HL-60/S4 (cell line): ENCODE measurements at regions not wholly inside any gene's neighbourhood (a gene's known extent, or its start where the extent isn't known, plus 50 kb on each side); places are given as distances from the start of the nearest gene placed in this dataset.
"Not testable (repeated sequence)": the region's sequence is repeated elsewhere in the genome, so short reads cannot be mapped to it uniquely, and the experiment has no call there.

Experiments
- in situ Hi-C: fragments of 300-500 bp; cut with MboI; formaldehyde crosslinking; loops from 2 replicates; pipeline ENCODE4 v1.14.3; 2022; ENCODE audit warnings: low sequenced_read_pairs

DNA sequence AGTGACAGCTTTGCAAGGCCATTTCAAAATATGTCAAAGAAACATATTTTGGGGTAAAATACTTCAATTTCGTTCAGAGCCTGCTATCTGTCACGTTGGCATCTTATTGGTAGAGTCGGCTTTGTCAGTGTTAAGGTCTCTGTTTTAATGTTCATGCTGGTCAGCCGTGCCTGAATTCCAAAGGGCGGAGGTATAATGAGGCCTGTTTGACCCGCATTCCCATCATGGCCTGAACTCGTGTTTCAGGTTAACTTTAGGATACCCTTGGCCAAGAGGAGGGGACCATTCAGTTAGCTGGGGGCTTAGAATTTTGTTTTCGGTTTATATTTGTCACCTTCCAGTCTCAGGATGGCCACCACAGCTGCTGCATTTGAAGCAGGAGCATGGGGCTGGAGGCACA is 236.4 kb downstream of the NFATC2 start:
- in situ Hi-C loops = loop anchor here (5.0 kb wide), 1 partner anchor 319 kb away; no protein-coding TSS in a partner anchor

DNA sequence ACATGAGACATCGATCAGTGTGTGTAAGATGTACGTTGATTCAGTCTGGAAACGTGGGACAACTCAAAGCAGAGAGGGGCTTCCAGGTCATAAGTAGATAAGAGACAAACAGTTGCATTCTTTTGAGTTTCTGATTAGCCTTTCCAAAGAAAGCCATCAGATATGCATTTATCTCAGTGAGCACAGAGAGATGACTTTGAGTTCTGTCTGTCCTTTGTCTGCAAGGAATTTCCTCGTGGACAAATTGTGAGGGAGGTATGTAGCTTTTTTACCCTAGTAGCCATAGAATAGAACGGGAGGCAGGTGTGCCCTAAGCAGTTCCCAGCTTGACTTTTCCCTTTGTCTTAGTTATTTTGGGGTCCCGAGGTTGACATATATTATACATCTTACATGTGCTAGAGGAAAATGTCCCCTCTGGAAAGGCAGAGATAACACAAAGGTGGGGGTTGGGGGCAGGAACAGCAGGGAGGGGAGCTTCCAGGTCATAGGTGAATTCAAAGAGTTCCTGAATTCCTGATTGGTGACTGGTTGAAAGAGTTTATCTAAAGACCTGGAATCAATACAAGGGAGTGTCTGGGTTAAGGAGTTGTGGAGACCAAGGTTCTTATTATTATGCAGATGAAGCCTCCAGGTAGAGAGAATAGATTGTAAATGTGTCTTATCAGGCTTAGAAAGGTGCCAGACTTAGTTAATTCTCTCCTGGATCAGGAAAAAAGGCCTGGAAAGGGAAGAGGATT is 237.0 kb downstream of the NFATC2 start:
- in situ Hi-C loops = loop anchor here (5.0 kb wide), 1 partner anchor 318 kb away; no protein-coding TSS in a partner anchor

DNA sequence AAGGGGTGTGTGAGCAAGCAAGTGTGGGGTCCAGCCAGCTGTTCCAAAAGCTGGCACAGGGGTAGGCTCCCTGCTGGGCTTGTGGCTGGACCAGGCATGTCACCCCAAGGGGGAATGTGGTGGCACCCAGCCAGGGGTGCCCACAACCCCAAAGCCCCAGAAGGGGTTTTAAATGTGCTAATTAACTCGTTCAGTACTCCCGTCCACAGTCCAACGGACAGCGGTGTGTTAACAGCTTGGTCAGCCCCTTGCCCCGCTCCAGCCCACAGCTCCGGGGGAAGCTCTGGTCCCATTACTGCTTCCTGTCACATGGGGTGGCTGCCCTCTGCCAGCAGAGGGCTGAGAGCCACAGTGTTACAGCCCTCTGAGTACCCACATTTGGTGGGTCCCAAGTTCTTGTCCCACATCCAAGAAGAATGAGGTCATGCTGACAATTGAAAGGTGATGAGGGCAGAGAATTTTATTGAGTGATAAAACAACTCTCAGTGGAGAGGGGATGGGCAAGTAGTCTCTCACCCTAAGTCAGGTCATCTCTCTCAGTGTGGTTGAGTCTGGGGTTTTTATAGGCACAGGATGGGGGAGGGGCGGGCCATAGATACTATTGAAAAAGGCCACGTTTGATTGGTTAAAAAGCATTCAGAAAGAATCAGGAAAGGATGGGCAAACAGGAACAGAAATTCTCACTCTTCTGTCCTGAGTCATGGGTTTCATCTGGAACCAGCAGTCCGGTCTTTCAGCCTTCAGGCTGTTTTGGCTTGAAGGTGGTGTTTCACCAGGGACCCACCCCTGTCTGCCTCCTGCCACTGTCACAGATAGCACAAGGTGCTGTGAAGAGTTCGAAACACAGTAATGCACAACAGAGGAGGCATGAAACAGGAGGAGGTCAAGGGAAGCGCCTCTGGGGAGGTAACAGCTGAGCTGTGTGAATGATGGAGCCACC is 238.5 kb downstream of the NFATC2 start:
- in situ Hi-C loops = no loop called here

DNA sequence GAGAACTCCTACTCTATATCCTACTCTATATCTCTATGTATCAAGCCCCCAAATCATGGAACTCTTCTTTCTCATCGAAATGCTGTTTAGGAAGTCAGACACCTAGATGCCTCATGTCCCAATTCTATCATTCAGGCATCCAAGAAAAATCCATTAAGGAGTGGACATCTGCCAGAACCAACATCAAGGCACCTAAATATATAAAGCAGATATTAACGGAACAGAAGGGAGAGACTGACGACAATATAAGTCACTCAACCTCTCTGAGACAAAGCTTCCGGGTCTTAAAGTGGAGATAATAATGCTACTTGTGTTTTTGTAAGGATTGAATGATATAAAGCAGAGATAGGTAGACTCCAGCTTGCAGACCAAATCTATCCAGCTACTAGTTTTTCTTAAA is 241.5 kb downstream of the NFATC2 start:
- in situ Hi-C loops = no loop called here

DNA sequence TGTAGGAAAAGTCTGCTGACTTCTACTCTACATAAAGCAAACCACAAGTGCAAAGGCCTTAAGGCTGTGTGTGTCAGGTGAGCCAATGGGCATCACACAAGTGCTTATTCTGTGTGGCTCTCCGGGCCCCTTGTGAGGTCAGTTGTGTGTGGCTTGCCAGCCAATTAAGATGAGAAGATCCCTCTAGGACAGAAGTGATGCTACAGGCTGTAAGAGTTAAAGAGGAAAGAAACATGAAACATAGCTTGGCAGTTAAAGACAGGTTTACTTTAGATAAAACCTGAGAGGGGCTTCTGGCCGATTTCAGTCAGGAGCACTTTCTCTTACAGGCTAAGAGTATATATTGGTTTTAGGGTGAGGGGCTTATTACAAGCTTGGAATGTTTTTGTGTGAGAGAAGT is 242.4 kb downstream of the NFATC2 start:
- in situ Hi-C loops = no loop called here

DNA sequence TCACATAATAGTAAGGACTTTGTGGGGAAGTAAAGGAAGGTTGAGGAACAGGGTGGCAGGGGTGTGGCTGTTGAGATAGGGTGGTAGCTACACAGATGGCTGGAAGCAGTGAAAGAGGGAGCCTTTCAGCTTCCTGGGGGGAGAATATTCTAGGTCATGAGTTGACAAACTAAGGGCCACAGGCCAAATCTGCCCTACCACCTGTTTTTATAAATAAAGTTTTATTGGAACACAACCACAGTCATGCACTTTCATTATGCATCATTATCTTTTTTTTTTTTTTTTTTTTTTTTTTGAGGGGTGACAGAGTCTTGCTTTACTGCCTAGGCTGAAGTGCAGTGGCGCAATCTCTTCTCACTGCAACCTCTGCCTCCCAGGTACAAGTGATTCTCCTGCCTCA is 243.1 kb downstream of the NFATC2 start:
- in situ Hi-C loops = no loop called here

DNA sequence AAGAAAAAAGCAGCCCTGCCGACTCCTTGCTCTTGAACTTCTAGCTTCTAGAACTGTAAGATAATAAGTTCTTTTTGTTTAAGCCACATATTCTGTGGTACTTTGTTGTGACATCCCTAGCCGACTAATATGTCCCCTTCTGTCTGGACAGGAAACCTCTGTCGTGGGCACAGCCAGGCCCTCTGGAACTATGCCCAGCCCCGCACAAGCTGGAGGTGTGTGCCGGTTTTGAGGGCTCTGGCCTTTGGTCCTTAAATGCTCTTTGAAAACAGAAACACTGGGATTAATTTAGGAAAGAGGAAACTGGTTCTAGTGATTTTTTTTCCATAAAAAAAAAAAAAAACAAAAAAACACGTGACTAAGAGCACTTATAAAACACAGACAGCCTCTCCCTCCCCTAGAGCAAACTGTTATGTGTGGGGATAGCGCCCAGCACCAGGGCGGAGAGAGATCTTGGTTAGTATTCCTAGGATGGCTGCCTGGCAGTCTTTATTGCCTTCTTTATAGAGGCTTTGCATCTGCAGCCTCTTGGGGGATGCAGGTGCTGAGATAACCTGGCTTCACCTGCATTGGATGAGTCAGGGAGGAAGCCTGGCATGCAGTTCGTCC is 244.3 kb downstream of the NFATC2 start:
- in situ Hi-C loops = no loop called here

DNA sequence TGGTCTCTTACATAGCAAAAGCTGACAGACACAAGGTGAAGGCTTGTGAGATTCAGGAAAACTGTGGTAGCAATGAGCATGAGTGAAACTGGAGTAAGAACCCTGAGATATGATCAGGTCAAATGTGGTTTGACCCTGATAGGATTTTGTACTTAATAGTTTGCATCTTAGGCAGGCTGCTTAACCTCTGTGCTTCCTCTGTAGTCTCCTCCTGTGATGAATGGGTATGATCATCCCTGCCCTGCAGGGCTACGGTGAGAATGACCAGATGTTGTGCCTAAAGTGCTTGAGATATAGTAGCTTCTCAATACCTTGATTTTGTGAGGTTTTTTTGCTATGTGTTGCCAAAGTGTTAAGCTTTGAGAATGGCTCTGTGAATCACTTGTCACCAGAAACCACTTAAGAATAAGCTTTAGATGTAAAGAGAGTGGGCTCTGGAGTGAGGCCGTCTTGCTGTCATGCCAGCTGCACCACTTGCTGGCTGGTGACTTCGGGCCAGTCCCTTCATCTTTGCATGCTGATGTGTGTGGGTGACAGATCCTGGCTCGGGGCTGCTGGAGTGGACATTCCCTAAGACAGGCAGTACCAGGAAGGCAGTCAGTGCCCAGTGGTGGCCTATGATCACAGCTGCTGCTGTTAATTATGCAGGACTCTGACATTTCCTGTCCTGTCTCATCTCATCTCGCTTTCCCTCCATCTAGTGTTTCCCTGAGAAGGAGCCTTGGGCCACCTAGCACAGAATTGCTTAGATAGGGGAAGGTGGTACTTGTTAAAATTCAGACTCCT is 254.7 kb downstream of the NFATC2 start:
- in situ Hi-C loops = no loop called here

DNA sequence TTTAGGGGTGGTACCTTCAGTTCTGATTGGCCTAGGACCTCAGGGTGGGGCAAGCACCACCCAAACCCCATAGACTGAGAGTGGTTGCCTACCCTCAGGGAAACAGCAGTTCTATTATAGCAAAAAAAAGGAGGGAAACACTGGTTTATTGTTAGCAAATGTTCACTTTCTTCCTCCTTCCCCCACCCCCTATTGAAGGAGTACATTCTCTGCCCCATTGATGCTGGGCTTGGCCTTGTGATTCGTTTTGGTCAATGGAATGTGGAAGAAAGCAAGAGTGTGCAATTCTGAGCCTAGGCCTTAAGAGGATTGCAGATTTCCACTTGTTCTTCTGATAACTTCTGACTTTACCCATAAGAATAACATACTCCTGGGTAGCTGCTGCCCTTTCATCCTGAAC is 255.8 kb downstream of the NFATC2 start:
- in situ Hi-C loops = no loop called here

DNA sequence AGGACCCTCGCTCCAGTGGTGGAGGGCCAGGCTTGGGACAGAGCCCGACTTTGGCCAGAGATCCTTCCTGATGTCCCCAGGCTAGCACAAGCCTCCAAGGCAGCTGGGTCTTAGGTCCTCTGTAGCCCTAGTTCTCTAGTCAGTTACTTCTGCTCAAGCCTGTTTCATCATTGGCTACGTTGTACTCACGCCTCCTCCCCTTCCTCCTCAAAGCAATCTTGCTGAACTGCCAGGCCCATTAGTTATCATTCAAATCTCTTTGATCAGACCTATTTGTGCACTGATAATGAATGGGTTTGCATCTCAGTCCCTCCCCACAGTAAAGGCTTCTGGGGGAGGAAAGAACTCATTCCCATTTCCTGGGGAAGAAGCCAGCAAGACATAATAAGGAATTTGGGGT is 256.8 kb downstream of the NFATC2 start:
- in situ Hi-C loops = no loop called here

DNA sequence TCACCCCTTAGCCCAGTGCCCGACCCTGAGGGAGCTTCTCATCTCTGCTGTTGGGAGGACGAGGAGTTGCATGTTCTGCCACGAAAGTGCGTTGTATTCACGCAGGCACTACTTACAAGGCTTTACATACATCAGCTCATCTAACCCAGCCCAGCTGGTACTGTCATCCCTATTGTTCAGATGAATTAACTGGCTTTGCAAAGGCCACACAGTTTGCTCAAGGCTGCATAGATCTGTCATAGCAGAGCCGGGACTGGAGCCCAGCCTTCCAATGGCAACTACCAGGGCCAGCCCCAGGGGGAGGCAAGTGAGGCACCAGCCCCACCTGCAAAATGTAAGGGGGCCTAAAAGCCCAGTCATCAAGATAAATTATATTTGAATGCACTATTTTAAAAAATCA is 257.6 kb downstream of the NFATC2 start:
- in situ Hi-C loops = no loop called here

DNA sequence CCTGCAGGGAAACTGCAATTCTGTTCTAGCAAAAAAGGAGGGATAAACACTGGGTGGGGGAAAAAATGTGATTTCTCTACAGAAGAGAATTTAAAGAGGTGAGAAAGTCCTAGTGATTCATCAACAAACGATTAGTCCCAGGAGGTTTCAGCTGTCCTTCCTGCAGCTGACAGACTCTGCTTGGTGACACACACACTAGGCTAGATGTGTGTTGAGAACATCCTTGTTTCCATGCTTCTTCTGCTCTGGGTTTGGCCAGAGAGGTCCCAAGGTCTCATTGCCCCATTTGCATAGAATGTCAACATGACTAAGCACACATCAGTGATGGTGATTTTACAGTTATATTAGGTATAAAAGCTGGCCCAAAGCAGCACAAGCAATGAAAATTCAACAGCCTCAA is 258.3 kb downstream of the NFATC2 start:
- in situ Hi-C loops = no loop called here

DNA sequence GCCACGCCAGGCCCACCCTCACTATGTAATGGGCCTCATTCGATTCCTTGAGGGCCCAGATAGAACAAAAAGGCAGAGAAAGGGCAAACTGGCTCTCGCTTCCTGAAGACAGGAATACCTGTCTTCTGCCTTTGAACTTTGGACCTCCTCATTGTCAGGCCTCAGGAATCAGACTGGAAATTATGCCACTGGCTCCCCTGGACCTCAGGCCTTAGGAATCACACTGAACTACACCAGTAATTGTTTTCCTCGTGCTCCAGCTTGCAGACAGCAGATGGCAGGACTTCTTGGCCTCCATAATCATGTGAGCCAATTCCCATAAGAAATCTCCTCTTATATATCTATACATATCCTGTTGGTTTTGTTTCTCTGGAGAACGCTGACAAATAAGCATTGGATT is 258.6 kb upstream of the KCNG1 start:
- in situ Hi-C loops = no loop called here

DNA sequence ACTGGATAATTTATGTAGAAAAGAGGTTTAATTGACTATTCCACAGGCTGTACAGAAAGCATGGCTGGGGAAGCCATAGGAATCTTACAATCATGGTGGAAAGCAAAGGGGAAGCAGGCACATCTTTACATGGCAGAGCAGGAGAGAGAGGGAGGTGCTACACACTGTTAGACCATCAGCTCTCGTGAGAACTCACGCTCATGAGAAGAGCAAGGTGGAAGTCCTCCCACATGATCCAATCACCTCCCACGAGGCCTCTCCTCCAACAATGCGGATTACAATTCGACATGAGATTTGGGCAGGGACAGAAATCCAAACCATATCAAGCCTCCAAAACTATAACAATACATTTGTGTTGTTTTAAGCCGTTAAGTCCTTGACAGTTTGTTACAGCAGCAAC is 257.1 kb upstream of the KCNG1 start:
- in situ Hi-C loops = no loop called here

DNA sequence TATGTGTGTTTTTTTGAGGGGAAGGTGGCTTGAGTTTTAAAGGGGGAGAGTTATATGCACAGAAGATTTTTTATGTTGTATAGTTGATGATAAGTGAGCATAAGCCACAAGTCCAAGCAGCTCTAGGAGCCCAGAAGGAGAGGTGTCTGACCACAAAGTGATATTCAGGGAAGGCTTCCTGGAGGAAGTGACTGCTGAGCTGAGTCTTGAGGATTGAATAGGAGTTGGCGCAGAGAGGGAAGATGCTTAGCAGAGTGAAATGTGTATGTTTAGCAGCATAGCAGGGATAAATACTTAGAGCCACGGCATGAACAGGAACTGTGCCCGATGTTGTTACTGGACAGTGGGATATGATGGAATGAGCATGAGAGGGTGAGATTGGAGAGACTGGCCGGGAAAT is 255.1 kb upstream of the KCNG1 start:
- in situ Hi-C loops = no loop called here

DNA sequence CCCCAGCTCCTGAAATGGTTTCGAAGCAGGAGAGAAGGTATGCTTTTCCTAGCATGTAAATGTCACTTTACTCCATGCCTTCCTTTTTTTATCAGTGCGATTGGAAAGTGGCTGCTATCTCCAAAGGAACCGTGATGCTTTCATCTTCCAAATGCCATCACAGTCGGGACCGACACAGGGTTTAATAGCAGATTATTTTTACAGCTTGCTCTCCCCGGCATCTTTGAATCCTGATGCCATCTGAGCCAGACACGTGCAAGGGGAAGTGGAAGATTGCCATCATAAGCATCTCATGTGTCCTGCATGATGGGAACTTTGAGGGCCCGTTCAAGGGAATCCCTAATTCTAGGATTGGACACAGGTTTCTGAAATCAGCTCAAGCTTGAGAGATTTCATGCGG is 253.4 kb upstream of the KCNG1 start:
- in situ Hi-C loops = no loop called here

DNA sequence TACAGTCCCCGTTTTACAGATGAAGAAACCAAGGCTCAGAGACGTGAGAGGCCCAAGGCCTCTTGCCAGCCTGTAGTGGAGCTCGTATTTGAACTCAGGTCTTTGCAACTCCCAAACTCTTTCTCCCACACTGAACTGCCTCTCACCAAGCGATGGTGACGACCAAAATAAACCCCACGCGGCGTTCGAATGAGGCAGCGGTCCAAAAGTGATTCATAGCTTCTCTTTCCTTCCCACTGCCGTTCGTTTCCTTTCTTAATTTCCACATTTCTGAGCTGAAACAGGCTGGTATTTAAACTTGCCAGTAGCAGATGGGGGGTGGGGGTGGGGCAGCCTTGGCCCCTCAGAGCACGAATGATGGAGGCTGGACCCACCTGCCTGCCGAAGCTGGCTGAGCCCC is 252.9 kb upstream of the KCNG1 start:
- in situ Hi-C loops = no loop called here

DNA sequence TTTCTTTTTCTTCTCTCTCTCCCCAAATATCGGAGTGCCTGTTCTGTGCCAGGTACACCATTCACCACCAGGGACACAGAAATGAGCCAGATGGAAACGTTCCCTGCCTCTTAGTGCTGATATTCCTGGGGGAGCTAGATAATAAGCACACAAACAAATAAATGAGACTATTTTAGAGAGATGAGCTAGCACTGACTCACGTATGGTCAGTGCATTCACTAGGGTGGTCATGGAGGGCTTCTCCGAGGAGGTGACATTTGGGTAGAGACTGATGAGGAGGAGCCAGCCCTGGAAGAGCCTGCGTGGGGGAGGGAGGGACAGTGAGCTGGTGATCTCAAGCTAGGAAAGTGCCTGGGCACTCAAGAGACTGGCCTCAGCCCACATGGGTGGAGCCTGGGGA is 252.3 kb upstream of the KCNG1 start:
- in situ Hi-C loops = no loop called here

DNA sequence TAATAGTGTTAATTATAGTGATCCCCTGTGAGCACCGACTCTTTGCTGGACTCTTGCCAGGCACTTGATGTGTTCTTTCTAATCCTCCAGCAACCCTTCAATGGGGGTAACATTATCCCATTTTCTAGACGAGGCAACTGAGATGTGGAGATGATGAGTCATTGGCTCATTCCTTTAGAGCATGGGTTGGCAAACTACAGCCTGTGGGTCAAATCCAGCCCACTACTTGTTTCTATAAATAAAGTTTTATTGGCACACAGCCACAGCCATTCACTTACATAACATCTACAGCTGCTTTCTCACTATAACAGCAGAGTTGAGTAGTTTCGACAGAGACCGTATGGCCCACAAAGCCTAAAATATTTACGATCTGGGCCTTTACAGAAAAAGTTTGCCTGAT is 249.5 kb upstream of the KCNG1 start:
- in situ Hi-C loops = no loop called here

DNA sequence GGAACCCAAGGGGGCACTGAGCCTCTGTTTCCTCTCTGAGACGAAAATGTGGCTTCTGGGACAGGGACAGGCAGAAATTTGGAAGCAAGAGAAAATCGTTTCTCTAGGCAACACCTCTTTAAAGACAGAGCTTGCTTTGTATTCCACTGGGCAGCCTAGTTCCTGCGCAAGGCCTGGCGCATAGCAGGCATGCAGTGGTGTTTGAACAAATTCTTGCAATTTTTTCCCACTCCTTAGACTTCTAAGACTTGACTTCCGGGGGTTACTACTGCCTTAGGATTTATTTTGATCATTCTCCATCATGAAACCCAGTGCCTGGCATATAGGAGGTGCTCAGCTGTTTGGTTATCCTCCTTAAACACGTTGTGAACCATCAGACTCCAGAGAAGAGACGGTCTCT is 249.0 kb upstream of the KCNG1 start:
- in situ Hi-C loops = no loop called here

DNA sequence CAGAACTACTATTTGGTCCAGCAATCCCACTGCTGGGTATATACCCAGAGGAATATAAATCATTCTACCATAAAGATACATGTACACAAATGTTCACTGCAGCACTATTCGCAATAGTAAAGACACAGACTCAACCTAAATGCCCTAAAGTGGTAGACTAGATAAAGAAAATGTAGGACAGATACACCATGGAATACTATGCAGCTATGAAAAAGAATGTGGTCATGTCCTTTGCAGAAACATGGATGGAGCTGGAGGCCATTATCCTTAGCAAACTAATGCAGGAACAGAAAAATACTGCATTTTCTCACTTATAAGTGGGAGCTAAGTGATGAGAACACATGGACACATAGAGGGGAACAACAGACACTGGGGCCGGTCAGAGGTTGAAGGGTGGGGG is 248.4 kb upstream of the KCNG1 start:
- in situ Hi-C loops = not testable (repeated sequence)
